Spleen (tissue), 11 donors: ENCODE measurements at regions not wholly inside any gene's neighbourhood (a gene's known extent, or its start where the extent isn't known, plus 50 kb on each side); places are given as distances from the start of the nearest gene placed in this dataset.

Experiments
- DNase-seq: peaks from one replicate; pipeline ENCODE4 v3.0.0-alpha.2; 2020
- H3K27ac ChIP-seq, 8 donors: fragments of 200-600 bp; sonication (generic) in 7 of 8; 1 replicate in 4 of 8; 2 replicates in 4 of 8; pipeline versions ENCODE4 v1.5.0 to v1.8.0; 2016 to 2021; ENCODE audit warnings: inconsistent platforms in 4 of 8, mild to moderate bottlenecking in 4 of 8, moderate library complexity in 1 of 8
- H3K27me3 ChIP-seq, 7 donors: fragments of 200-600 bp; sonication (generic) in 6 of 7; replicated peaks in 1 of 7; 1 replicate in 4 of 7; 2 replicates in 3 of 7; pipeline versions ENCODE4 v1.5.0 to v1.8.0; 2016 to 2021; ENCODE audit warnings: inconsistent platforms in 3 of 7, mild to moderate bottlenecking in 1 of 7
- H3K36me3 ChIP-seq, 6 donors: fragments of 200-600 bp; sonication (generic) in 5 of 6; 1 replicate in 4 of 6; 2 replicates in 2 of 6; pipeline versions ENCODE4 v1.5.0 to v1.8.0; 2016 to 2021; ENCODE audit warnings: inconsistent platforms in 2 of 6
- H3K4me1 ChIP-seq, 6 donors: fragments of 200-600 bp; sonication (generic) in 5 of 6; 1 replicate in 3 of 6; 2 replicates in 3 of 6; pipeline versions ENCODE4 v1.5.0 to v1.8.0; 2016 to 2021; ENCODE audit warnings: inconsistent platforms in 3 of 6
- H3K4me3 ChIP-seq, 8 donors: fragments of 200-600 bp; sonication (generic) in 7 of 8; 1 replicate in 4 of 8; 2 replicates in 4 of 8; pipeline versions ENCODE4 v1.5.0 to v1.8.0; 2016 to 2021; ENCODE audit warnings: inconsistent platforms in 4 of 8, mild to moderate bottlenecking in 4 of 8, moderate library complexity in 2 of 8
- H3K9me3 ChIP-seq, 8 donors: fragments of 200-600 bp; sonication (generic) in 7 of 8; 1 replicate in 4 of 8; 2 replicates in 4 of 8; pipeline versions ENCODE4 v1.5.0 to v1.8.0; 2016 to 2021; ENCODE audit warnings: inconsistent platforms in 4 of 8
- CTCF ChIP-seq, 11 experiments: fragments of 200-600 bp in 7 of 11; fragments of 450-650 bp in 4 of 11; sonication (generic) in 4 of 11; IDR thresholded peaks in 8 of 11; conservative IDR thresholded peaks in 3 of 11; 1 replicate in 7 of 11; 2 replicates in 4 of 11; pipeline versions ENCODE4 v1.4.0 to v1.8.0; 2016 to 2021; ENCODE audit warnings: antibody characterized with exemption in 11 of 11, inconsistent platforms in 4 of 11, mild to moderate bottlenecking in 1 of 11
- POLR2A ChIP-seq, 3 donors: fragments of 450-650 bp; IDR thresholded peaks; one replicate each; pipeline ENCODE4 v1.5.1; 2017; ENCODE audit warnings: antibody characterized with exemption in 3 of 3, mild to moderate bottlenecking in 1 of 3
- POLR2AphosphoS5 ChIP-seq, 3 donors: sonication (generic); formaldehyde crosslinking; IDR thresholded peaks; one replicate each; pipeline ENCODE4 v1.5.1; 2017; ENCODE audit warnings: antibody characterized with exemption in 3 of 3
- WGBS, 5 donors: extraction: QIAGEN DNeasy Blood & Tissue Kit in 3 of 5; methylation state at CpG; one replicate each; pipeline versions ENCODE4 v1.1.5 to v1.1.7; 2013 to 2018; 5-methylcytosine and 5-hydroxymethylcytosine counted together
- intact Hi-C: fragments of 100-400 bp; cut with DNase I; formaldehyde crosslinking; loops from one replicate; pipeline ENCODE4 v1.15.0; 2023; ENCODE audit warnings: low total_unique reads
- donor health status: healthy with polysubstance abuse.
- donor health status: DM: no; HTN: no; CAD: no; lungs with moderate emphysema.
- donor health status: DM: no; HTN: no; CAD: no.
- donor health status: Bipolar disorder and iron deficiency.
- donor health status: healthy.
- donor health status: DM: no; HTN: no; CAD: no.
- donor health status: DM: yes; HTN: yes; CAD: no.

- no peaks in the 10 kb centered on the region for H3K4me1 ChIP-seq
- no peaks in the 10 kb centered on the region for H3K27me3 ChIP-seq
- no peak overlapping the region for H3K4me3 ChIP-seq
- peaks cover 0 to 6% (median 0%) of the 10 kb centered on the region in 8 donors for H3K9me3 ChIP-seq
- no peak for DNase-seq
- TF ChIP-seq CTCF (IDR thresholded peaks at IDR 0.05 in 8 of 11, conservative IDR thresholded peaks at IDR 0.05 in 3 of 11) (no peak), POLR2A (IDR thresholded peaks at IDR 0.05) (no peak), POLR2AphosphoS5 (IDR thresholded peaks at IDR 0.05) (no peak)
- WGBS, 5 donors: 77 to 91% (median 80%) methylated on average over 3 of the region's 3 CpGs
- intact Hi-C loops: no loop called here
- H3K36me3 ChIP-seq: no peaks in the 10 kb centered on the region
- no peak overlapping the region for H3K27ac ChIP-seq
These were observed 123.5 kb downstream of the THBS2 start for GRCh38 chr6:169130113-169130512.

DNA sequence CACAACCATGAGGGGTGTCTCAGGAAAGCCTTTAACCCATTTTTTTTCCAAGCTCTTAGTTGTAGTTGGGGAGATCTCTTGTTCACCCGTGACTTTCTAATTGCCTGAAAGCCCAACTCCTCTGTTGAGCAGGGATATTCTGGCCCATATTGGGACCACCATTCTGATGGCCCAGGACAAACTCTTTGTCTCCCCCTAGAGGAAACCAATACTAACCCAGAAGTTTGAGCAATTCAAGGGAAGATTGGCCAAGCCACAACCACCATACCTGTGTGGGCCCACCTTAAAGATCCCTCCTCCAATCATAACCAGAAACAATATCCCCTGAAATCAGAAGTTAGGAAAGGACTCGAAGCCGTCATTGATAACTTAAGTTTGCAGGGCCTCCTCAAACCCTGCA, 132.6 kb downstream of the THBS2 start:
- TF ChIP-seq CTCF (IDR thresholded peaks at IDR 0.05 in 8 of 11, conservative IDR thresholded peaks at IDR 0.05 in 3 of 11) (no peak), POLR2AphosphoS5 (IDR thresholded peaks at IDR 0.05) (no peak), POLR2A (IDR thresholded peaks at IDR 0.05) (no peak)
- peaks cover 0 to 12% (median 0%) of the 10 kb centered on the region in 8 donors for H3K9me3 ChIP-seq
- H3K4me3 ChIP-seq: no peak overlapping the region
- H3K36me3 ChIP-seq: no peaks in the 10 kb centered on the region
- H3K27me3 ChIP-seq: no peaks in the 10 kb centered on the region
- no peak overlapping the region for H3K27ac ChIP-seq
- 88 to 95% (median 90%) methylated on average over 3 of the region's 3 CpGs for WGBS, 5 donors
- no peak for DNase-seq
- H3K4me1 ChIP-seq: no peaks in the 10 kb centered on the region
- intact Hi-C loops: no loop called here

- no peaks in the 10 kb centered on the region for H3K27me3 ChIP-seq
- TF ChIP-seq POLR2A (IDR thresholded peaks at IDR 0.05) (no peak), POLR2AphosphoS5 (IDR thresholded peaks at IDR 0.05) (no peak), CTCF (IDR thresholded peaks at IDR 0.05 in 8 of 11, conservative IDR thresholded peaks at IDR 0.05 in 3 of 11) (no peak)
- intact Hi-C loops: no loop called here
- no peaks in the 10 kb centered on the region for H3K4me1 ChIP-seq
- peaks cover 0 to 12% (median 0%) of the 10 kb centered on the region in 8 donors for H3K9me3 ChIP-seq
- H3K36me3 ChIP-seq: no peaks in the 10 kb centered on the region
- no peak for DNase-seq
- 72 to 100% (median 76%) methylated on average over 1 of the region's 1 CpG for WGBS, 5 donors
- H3K27ac ChIP-seq: no peak overlapping the region
- H3K4me3 ChIP-seq: no peak overlapping the region
These were observed 134.0 kb downstream of the THBS2 start for GRCh38 chr6:169119669-169120068.

GRCh38 chr6:169118346-169118830, 135.3 kb downstream of the THBS2 start:
- Histone ChIP-seq H3K4me1 (no peaks in the 10 kb centered on the region), H3K27me3 (no peaks in the 10 kb centered on the region), H3K9me3 (peaks cover 0 to 12% (median 0%) of the 10 kb centered on the region in 8 donors), H3K27ac (no peak overlapping the region), H3K4me3 (no peak overlapping the region), H3K36me3 (no peaks in the 10 kb centered on the region)
- TF ChIP-seq POLR2AphosphoS5 (IDR thresholded peaks at IDR 0.05) (no peak), POLR2A (IDR thresholded peaks at IDR 0.05) (no peak), CTCF (IDR thresholded peaks at IDR 0.05 in 8 of 11, conservative IDR thresholded peaks at IDR 0.05 in 3 of 11) (no peak)
- 70 to 76% (median 72%) methylated on average over 7 of the region's 7 CpGs for WGBS, 5 donors
- no peak for DNase-seq
- intact Hi-C loops: no loop called here
